GM04503 (cell line): ENCODE measurements at regions not wholly inside any gene's neighbourhood (a gene's known extent, or its start where the extent isn't known, plus 50 kb on each side); places are given as distances from the start of the nearest gene placed in this dataset.

ENCODE experiments used
- DNase-seq: peaks from one replicate; pipeline ENCODE4 v3.0.0-alpha.2; 2012; ENCODE audit warnings: low read depth

DNA sequence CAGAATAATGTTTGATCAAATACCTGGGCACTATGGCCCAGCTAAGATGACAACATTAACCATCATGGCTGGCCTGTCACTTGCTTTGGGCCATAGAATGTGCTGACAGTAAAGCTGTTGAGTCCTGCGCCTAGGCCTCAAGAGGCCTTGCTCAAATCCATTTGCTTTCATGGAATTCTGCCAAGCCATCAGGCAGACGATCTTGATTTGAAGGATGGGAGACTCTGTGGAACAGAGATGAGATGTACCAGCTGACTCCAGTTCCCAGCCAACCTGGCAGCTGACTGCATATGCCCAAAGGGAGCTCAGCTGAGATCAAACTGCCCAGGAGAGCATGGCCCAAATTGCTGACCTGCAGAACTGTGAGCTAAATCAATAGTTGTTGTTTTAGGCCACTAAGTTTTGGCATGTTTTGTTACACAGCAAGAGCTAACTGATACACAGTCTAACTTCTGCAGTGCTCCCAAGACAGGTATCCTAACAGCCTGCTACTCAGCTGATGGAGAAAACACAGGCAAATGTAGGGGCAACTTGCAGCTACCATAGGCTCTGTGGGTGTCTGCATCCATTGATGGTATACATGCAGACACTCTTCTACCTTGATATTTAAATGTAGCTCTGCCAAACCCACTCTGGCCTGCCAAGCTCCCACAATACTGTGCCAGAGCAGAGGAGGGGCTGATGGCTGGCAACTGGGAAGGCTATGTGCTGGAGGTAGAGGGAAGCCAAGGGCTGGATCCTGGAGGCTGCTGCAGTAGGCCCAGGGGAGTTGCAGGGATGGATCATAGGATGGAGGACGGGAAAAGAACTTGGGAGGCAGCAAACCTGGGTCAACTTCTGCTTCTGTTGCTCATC lies 55.2 kb upstream of the RNF24 start:
- DNase-seq: no peak

DNA sequence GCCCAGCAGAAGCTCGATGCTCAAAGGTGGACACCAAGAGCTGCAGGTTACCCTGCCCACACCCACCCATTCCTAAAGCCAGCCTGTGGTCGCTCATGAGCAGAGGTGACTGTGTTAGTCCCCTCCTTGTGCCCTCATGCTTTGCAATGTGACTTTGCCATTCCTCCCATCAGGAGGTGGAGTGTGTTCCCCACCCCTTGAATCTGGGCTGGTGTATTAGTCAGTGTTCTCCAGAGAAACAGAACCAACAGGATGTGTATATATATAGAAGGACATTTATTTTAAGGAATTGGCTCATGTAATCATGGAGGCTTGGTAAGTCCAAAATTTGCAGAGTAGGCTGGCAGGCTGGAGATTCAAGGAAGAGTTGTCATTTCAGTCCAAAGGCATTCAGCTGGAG lies 54.4 kb upstream of the RNF24 start:
- DNase-seq: no peak

DNA sequence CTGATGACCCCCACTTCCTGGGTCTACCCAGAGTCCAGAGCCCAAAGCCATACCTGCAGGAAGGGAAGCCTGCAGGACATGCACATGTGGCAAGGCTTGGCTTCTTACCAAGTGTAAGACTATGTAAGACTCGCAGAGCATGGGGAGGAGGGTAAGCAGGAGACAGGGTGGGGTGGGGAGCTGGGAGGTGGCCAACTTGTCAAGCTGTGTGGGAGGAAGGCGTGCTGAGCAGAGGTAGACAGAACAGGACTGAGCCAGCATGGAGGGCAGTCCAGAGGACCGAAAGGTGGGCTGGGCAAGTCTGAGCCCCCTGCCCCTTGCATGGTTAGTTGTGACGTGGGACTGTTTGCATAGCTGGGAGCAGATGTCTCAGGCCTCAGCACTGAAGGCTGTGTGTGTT lies 53.4 kb upstream of the RNF24 start:
- no peak for DNase-seq

DNA sequence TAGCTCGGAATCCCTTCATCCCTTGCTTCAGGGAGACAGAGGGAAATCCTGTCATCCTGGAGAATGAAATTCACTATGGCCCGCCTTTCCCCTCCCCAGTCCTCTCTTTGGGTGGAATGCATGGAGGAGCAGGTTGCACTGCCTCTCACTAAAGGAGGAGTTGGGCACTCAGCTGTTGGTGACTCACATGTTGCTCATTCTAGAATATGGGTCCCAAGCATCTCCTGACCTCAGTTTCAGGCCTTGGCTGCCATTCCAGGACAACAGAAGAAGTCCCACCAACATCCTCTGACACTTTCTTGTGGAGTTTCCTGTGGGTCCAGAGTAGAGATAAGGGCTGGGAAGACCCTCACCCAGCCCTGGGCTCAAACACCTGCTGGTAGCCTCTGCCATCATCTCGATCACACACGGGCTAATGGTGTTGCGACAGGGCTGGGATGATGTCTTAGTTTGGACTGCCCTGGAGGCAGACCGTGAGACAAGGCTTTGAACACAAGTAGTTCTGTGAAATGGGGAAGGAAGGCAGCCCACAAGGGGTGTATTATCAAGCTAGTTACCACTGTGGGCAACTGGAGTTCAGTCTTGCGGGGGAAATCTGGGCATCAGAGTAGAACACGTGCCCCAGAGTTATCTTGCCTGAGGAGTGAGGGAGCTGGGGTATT lies 52.4 kb upstream of the RNF24 start:
- peak; percentile 67 for DNase-seq

DNA sequence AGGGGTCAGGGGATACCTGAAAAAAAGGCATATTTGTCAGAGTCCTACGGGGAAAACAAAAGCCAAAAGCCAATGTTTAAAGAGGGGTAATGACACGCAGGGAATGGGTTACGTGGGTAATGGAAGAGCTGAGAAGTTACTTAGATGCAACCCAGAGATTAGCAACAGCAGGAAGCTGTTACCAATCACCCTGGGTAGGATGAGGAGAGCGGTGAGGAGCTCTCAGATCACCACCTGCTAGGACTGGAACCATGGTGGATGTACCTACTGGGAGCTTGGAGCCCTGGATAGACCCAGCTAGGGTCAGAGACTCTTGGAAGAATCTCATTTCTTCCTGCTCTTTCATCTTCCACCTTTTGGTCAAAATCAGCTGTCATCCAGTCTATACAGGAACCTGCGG lies 51.2 kb upstream of the RNF24 start:
- no peak for DNase-seq

DNA sequence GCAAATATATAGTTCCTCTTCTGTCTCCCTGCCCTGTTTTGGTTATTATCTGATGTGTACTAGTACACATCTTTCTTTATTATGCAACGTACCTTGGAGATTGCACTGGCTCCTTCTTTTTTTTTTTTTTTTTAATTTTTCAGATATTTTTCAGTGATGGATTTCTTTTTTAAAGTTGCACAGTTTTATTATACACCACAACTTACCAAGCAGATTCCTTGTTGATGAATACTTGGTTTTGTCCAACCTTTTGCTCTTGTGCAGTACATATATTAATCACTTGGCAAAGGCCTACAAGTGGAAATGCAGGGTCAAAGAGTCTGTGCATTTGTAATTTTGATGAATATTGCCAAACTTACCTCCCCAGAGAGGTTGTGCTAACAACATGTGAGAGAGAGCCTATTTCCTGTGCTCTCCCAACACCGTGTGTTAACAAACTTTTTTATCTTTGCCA lies 50.1 kb upstream of the RNF24 start:
- DNase-seq: no peak
